HFF-Myc (cell line): ENCODE measurements at regions not wholly inside any gene's neighbourhood (a gene's known extent, or its start where the extent isn't known, plus 50 kb on each side); places are given as distances from the start of the nearest gene placed in this dataset.

Source experiments
- DNase-seq: peaks from one replicate; pipeline ENCODE4 v3.0.0-alpha.2; 2011; ENCODE audit warnings: low read depth; ENCODE audit errors: extremely low read depth
- H3K4me3 ChIP-seq: replicated peaks from 2 replicates; pipeline ENCODE4 v1.5.1; 2011; ENCODE audit warnings: low read depth, mild to moderate bottlenecking, control low read depth, low read length
- TF ChIP-seq, protein P1 (sequence below): IDR thresholded peaks from 2 replicates; pipeline ENCODE4 v1.5.1; 2012; ENCODE audit warnings: mild to moderate bottlenecking, low read depth, low read length, control low read depth; ENCODE audit errors: missing control alignments

DNA sequence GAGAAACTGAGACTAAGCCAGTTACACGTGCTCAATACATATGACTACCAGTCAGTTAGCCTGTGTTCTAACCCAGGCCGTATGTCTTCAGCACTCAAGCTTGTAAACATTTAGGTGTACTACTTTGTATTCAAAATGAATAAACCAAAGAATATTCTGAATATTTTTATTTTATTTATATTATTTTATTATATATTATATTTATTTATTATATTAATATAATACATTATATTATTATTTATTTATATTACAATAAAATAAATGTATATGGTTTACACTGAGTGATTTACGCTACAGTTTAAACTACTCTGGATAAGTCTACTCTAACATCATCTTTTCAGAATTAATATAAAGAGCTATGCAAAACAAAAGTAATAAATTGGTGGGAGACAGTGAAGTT, 691.5 kb downstream of the CENPC start:
- no peak overlapping the region for H3K4me3 ChIP-seq
- DNase-seq, result no peak
- TF ChIP-seq, protein P1, sequence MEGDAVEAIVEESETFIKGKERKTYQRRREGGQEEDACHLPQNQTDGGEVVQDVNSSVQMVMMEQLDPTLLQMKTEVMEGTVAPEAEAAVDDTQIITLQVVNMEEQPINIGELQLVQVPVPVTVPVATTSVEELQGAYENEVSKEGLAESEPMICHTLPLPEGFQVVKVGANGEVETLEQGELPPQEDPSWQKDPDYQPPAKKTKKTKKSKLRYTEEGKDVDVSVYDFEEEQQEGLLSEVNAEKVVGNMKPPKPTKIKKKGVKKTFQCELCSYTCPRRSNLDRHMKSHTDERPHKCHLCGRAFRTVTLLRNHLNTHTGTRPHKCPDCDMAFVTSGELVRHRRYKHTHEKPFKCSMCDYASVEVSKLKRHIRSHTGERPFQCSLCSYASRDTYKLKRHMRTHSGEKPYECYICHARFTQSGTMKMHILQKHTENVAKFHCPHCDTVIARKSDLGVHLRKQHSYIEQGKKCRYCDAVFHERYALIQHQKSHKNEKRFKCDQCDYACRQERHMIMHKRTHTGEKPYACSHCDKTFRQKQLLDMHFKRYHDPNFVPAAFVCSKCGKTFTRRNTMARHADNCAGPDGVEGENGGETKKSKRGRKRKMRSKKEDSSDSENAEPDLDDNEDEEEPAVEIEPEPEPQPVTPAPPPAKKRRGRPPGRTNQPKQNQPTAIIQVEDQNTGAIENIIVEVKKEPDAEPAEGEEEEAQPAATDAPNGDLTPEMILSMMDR, result no peak

DNA sequence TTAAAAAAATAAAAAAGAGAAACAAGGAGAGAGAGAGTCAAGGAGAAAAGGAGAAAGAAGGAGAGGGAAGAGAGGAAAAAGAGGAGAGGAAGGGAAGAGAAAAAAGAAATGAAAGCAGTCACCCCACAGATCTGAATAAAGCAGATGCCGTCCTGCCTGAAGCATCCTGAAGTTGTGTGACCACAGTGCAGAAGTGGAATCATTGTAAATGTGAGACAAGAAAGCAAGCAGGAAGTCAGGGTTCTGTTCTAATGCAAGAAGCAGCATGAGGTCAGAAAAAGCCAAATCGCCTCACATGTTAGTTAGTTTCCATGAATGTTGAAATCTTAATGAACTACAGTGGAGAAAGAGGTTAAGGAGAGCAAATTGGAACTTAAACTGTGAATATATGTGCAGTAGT, 692.5 kb downstream of the CENPC start:
- no peak overlapping the region for H3K4me3 ChIP-seq
- no peak for DNase-seq
- TF ChIP-seq, protein P1, result no peak

DNA sequence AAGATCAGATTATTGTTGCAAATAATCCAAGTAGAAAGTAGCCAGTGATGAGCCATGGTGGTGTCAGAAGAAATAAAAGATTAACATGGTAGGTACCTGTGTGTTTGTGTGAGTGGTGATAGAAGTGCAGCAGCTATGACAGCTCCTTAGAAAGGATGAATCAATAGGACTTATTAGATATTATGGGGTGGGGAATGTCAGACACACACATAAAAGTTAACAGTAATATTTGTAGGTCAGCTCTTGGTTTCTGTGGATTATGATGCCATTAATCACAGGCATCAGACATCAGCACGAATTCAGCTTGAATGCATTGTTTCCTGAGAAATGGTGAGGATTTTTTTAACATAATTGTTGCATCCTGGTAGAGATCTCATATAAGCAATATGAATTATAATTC, 695.7 kb downstream of the CENPC start:
- no peak for DNase-seq
- TF ChIP-seq, protein P1, result no peak

DNA sequence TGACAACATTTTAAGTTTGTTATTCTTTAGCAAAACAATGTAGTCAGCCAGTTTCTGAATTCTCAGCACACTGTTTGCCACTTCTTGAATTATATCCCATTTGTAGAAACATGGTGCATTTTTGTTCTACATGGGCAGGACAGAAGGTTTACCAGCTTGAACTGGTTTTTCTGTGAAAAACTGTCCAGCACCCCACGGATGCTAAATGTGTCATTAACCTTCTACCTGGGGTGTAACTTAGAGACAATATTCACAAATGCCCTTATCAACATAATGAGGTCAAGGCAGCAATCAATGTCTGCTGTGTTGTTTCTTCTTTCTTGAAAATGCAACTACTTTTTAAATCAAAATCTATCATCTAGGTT, 702.6 kb downstream of the CENPC start:
- no peak overlapping the region for H3K4me3 ChIP-seq
- DNase-seq, result no peak
- TF ChIP-seq, protein P1, result no peak

More for the DNA sequence above, 695.7 kb downstream of the CENPC start:
- H3K4me3 ChIP-seq, result no peak overlapping the region

DNA sequence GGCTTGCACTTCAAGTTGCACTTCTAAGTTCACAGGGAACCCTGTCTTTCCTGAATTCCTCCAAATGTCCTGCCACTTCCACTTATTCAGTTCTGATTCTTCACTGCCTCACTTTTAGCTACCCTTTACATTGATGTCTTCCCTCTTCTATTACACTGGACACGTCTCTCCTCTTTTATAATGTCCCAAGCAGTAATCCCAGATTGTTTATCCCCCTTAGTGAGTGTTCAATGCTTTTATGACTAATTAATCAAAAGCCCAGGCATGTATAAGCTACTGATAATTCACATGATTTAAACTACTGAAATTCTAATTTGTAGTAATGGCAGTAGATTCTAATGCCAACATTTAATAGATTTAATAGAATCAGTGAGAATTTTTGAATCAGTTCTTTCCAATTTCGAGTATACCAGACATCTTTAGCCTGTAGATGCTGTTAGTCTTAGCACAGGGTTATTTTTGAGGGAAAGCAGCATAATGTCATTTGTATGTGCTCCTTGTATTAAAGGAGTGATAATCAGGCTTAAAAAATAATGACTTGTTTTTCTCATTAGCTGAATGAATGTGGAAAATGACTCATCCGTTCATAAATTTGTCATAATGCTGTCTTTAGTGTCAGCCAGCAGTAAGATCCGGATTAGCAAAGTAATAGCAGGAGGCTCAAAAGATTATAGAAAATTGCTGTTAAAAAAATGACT, 703.1 kb downstream of the CENPC start:
- no peak for DNase-seq
- TF ChIP-seq, protein P1, result no peak
- H3K4me3 ChIP-seq, result no peak overlapping the region

DNA sequence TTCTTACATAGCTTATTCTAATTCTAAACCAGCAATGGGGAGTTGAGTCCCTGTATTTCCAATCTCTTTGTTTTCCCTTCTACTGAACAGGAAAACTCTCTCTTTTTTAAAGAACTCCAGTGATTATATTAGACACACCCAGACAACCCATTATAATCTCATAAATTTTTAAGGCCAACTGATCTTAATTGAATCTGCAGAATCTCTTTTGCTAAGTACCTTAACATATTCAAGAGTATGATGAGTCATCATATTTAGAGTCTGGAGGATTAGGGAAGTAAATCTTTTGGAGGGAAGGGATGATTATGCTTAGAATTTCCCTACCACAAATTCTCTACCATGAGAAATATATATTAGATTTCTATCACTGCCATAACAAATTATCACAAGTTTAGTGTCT, 705.1 kb downstream of the CENPC start:
- no peak for DNase-seq
- TF ChIP-seq, protein P1, result no peak
- no peak overlapping the region for H3K4me3 ChIP-seq
